Stomach (tissue), 4 donors: ENCODE measurements at regions not wholly inside any gene's neighbourhood (a gene's known extent, or its start where the extent isn't known, plus 50 kb on each side); places are given as distances from the start of the nearest gene placed in this dataset.

Experiments used
- EP300 ChIP-seq: sonication (generic); formaldehyde crosslinking; IDR thresholded peaks from one replicate; pipeline ENCODE4 v1.6.1; 2017; ENCODE audit warnings: antibody characterized with exemption
- POLR2A ChIP-seq, 4 donors: fragments of 450-650 bp; IDR thresholded peaks; one replicate each; pipeline ENCODE4 v1.6.1; 2016; ENCODE audit warnings: antibody characterized with exemption in 4 of 4, control low read depth in 2 of 4, mild to moderate bottlenecking in 1 of 4, moderate library complexity in 1 of 4
- POLR2AphosphoS5 ChIP-seq, 3 donors: sonication (generic); formaldehyde crosslinking; IDR thresholded peaks; one replicate each; pipeline ENCODE4 v1.6.1; 2016; ENCODE audit warnings: antibody characterized with exemption in 3 of 3
- TF ChIP-seq, protein P1 (sequence below), 7 experiments: fragments of 450-650 bp in 4 of 7; fragments of 200-600 bp in 3 of 7; sonication (generic) in 3 of 7; IDR thresholded peaks; one replicate each; pipeline ENCODE4 v1.5.1; 2016 to 2019; ENCODE audit warnings: antibody characterized with exemption in 7 of 7, control low read depth in 2 of 7, mild to moderate bottlenecking in 1 of 7

GRCh38 chr5:101278917-101279316, 375.8 kb upstream of the ST8SIA4 start:
- TF ChIP-seq POLR2AphosphoS5 (IDR thresholded peaks at IDR 0.05) (no peak), POLR2A (IDR thresholded peaks at IDR 0.05) (no peak), EP300 (no peak)
- TF ChIP-seq, protein P1, sequence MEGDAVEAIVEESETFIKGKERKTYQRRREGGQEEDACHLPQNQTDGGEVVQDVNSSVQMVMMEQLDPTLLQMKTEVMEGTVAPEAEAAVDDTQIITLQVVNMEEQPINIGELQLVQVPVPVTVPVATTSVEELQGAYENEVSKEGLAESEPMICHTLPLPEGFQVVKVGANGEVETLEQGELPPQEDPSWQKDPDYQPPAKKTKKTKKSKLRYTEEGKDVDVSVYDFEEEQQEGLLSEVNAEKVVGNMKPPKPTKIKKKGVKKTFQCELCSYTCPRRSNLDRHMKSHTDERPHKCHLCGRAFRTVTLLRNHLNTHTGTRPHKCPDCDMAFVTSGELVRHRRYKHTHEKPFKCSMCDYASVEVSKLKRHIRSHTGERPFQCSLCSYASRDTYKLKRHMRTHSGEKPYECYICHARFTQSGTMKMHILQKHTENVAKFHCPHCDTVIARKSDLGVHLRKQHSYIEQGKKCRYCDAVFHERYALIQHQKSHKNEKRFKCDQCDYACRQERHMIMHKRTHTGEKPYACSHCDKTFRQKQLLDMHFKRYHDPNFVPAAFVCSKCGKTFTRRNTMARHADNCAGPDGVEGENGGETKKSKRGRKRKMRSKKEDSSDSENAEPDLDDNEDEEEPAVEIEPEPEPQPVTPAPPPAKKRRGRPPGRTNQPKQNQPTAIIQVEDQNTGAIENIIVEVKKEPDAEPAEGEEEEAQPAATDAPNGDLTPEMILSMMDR (IDR thresholded peaks at IDR 0.05): no peak
